HG03469 (cell line): ENCODE measurements at regions not wholly inside any gene's neighbourhood (a gene's known extent, or its start where the extent isn't known, plus 50 kb on each side); places are given as distances from the start of the nearest gene placed in this dataset.

Experiments used
- ATAC-seq: cut with Tn5 transposase; IDR thresholded peaks from one replicate; pipeline ENCODE4 v1.9.1; 2021; ENCODE audit warnings: mild to moderate bottlenecking, moderate library complexity, moderate number of reproducible peaks; ENCODE audit not compliant: unreplicated experiment

DNA sequence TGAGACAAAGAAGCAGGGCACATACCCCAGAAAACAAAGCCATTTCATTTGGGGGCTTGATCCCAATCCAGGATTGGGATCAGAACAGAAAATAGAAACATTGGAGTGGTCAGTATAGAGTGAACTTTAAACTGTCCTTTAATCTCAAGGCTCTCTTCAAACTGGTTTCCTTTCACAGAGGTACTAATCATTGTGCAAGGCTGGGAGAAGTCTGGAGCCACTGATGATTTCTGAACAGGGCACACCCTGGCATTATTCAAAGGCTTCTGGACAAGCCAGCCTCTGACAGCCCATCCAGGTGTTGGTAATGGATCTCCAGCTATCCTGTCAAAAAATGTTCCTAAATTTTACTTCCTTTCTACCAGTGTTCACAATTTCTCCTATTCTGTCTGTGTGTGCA lies 244.5 kb downstream of the DDX3Y start:
- no peak for ATAC-seq

DNA sequence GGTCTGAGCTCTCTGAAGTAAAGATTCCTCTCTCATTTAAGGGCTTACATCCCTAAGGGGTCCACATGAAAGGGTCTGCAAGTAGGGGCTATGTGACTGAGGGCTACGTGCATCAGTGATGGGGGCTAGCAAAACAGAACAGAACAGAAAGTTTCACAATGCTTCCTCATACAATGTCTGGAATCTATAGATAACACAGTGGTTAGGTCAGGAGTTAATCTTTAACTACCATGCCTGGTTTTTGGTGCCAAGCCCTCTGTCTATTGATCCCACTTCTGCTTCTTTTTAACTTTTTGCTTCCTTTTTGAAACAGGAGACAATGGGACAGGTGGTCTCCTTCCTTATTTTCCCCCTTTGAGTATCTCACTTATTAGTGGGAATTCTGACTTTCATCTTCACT lies 263.0 kb downstream of the DDX3Y start:
- no peak for ATAC-seq

DNA sequence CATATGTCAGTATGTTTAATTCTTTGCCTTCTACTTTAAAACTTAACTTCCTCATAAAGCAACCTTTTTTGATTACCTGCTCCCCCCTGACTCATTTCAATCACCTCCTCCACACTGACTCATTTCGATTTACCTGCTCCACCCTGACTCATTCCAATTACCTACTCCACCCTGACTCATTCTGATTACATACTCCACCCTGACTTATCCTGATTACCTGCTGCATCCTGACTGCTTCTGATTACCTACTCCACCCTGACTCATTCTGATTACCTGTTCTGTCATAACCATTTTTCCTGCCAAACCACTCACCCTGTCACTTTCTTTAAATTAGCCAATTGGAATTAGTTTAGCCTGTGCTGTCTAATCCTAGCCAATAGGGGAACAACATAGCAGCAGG lies 263.6 kb downstream of the DDX3Y start:
- no peak for ATAC-seq
